PC-3 (cell line): ENCODE measurements at regions not wholly inside any gene's neighbourhood (a gene's known extent, or its start where the extent isn't known, plus 50 kb on each side); places are given as distances from the start of the nearest gene placed in this dataset.

Source experiments
- ATAC-seq: fragments of 200-7000 bp; cut with Tn5 transposase; 2 replicates; pipeline ENCODE4 v1.9.1; 2020; ENCODE audit warnings: mild to moderate bottlenecking, moderate library complexity
- BruUV-seq: library from RNA; stranded (reverse); fragments of 400-500 nt; replicated peaks from 2 replicates; lab custom pipeline; 2021; lab: Mats Ljungman, UMichigan
- CTCF ChIA-PET: fragments of 300-600 bp; sonication (Branson Sonifier 250); formaldehyde crosslinking; loops from one replicate; lab custom pipeline; 2022; ENCODE audit warnings: antibody characterized with exemption; lab: Charles Lee
- POLR2A ChIA-PET: fragments of 300-600 bp; sonication (Branson Sonifier 250); formaldehyde crosslinking; loops from one replicate; lab custom pipeline; 2022; ENCODE audit warnings: antibody characterized with exemption; ENCODE audit not compliant: unreplicated experiment; lab: Charles Lee
- DNase-seq: peaks from one replicate; pipeline ENCODE4 v3.0.0-alpha.2; 2015
- H2AFZ ChIP-seq: fragments of 300-600 bp; sonication (generic); 2 replicates; pipeline ENCODE4 v1.6.0; 2016; ENCODE audit warnings: antibody characterized with exemption, low read length
- H3F3A ChIP-seq: fragments of 300-600 bp; sonication (generic); one replicate; pipeline ENCODE4 v1.6.0; 2017; ENCODE audit warnings: antibody characterized with exemption, low read length, control low read depth, mild to moderate bottlenecking; ENCODE audit not compliant: unreplicated experiment
- H3K27ac ChIP-seq: fragments of 300-600 bp; sonication (generic); 2 replicates; pipeline ENCODE4 v1.5.1; 2016; ENCODE audit warnings: mild to moderate bottlenecking, low read length
- H3K27me3 ChIP-seq: fragments of 300-600 bp; sonication (generic); 2 replicates; pipeline ENCODE4 v1.6.1; 2016; ENCODE audit warnings: low read length, mixed read lengths
- H3K36me3 ChIP-seq: fragments of 300-600 bp; sonication (generic); 2 replicates; pipeline ENCODE4 v1.6.1; 2016; ENCODE audit warnings: low read depth, mixed run types, low read length, mixed read lengths
- H3K4me1 ChIP-seq: fragments of 300-600 bp; sonication (generic); 2 replicates; pipeline ENCODE4 v1.5.1; 2016; ENCODE audit warnings: low read length; ENCODE audit not compliant: insufficient read depth
- H3K4me2 ChIP-seq: fragments of 300-600 bp; sonication (generic); 2 replicates; pipeline ENCODE4 v1.6.0; 2016; ENCODE audit warnings: low read length
- H3K4me3 ChIP-seq: fragments of 300-600 bp; sonication (generic); 2 replicates; pipeline ENCODE4 v1.5.1; 2016; ENCODE audit warnings: mild to moderate bottlenecking, low read length, mixed read lengths
- H3K79me2 ChIP-seq: fragments of 300-600 bp; sonication (generic); 2 replicates; pipeline ENCODE4 v1.6.1; 2017; ENCODE audit warnings: low read length, mixed read lengths
- H3K9ac ChIP-seq: fragments of 300-600 bp; sonication (generic); 2 replicates; pipeline ENCODE4 v1.6.0; 2016; ENCODE audit warnings: mild to moderate bottlenecking, low read length
- H3K9me2 ChIP-seq: fragments of 300-600 bp; sonication (generic); replicated peaks from 2 replicates; pipeline ENCODE4 v1.6.1; 2016; ENCODE audit warnings: mixed run types, low read length, mixed read lengths
- H3K9me3 ChIP-seq: fragments of 300-600 bp; sonication (generic); 2 replicates; pipeline ENCODE4 v1.6.1; 2016; ENCODE audit warnings: low read length, mixed read lengths
- H4K20me1 ChIP-seq: fragments of 300-600 bp; sonication (generic); 2 replicates; pipeline ENCODE4 v1.6.1; 2016; ENCODE audit warnings: low read length, mixed read lengths
- CTCF ChIP-seq: fragments of 300-600 bp; sonication (generic); conservative IDR thresholded peaks from 2 replicates; pipeline ENCODE4 v1.5.1; 2017; ENCODE audit warnings: antibody characterized with exemption, low read depth, mild to moderate bottlenecking, low read length
- EZH2 ChIP-seq: fragments of 300-600 bp; sonication (generic); IDR thresholded peaks from one replicate; pipeline ENCODE4 v1.6.1; 2017; ENCODE audit warnings: antibody characterized with exemption, mild to moderate bottlenecking, low read length; ENCODE audit not compliant: unreplicated experiment
- EZH2phosphoT487 ChIP-seq: fragments of 300-600 bp; sonication (generic); IDR thresholded peaks from 2 replicates; pipeline ENCODE4 v1.6.1; 2018; ENCODE audit warnings: mild to moderate bottlenecking, antibody characterized with exemption, low read length, borderline replicate concordance
- intact Hi-C: fragments of 100-400 bp; cut with micrococcal nuclease; formaldehyde crosslinking; loops from 2 replicates; pipeline ENCODE4 v1.9.0; 2023

GRCh38 chr2:8115456-8115855, 566.4 kb upstream of the ID2 start:
- DNase-seq (no peak), ATAC-seq (no peak)
- Histone ChIP-seq H3K4me3 (no peak overlapping the region), H3K9ac (no peak overlapping the region), H3K27me3 (no peaks in the 10 kb centered on the region), H3K9me3 (no peaks in the 10 kb centered on the region), H3K9me2 (no peaks in the 10 kb centered on the region), H3F3A (no peaks in the 10 kb centered on the region), H3K36me3 (no peaks in the 10 kb centered on the region), H3K4me2 (no peak overlapping the region), H3K4me1 (peaks cover 14% of the 10 kb centered on the region), H3K27ac (no peak overlapping the region), H2AFZ (no peak overlapping the region), H3K79me2 (no peaks in the 10 kb centered on the region), H4K20me1 (no peaks in the 10 kb centered on the region)
- POLR2A ChIA-PET: no interaction called here
- TF ChIP-seq EZH2: no peak
- intact Hi-C loops: no loop called here
- CTCF ChIA-PET: no interaction called here
- BruUV-seq: no TSS peak

GRCh38 chr2:8115966-8116365, 565.9 kb upstream of the ID2 start:
- CTCF ChIA-PET: no interaction called here
- intact Hi-C loops: no loop called here
- Histone ChIP-seq H3K27ac (no peak overlapping the region), H3K4me3 (no peak overlapping the region), H2AFZ (no peak overlapping the region), H3K4me2 (no peak overlapping the region), H4K20me1 (no peaks in the 10 kb centered on the region), H3K36me3 (no peaks in the 10 kb centered on the region), H3K9me3 (no peaks in the 10 kb centered on the region), H3K27me3 (no peaks in the 10 kb centered on the region), H3K9ac (no peak overlapping the region), H3K4me1 (peaks cover 19% of the 10 kb centered on the region), H3F3A (no peaks in the 10 kb centered on the region), H3K79me2 (no peaks in the 10 kb centered on the region), H3K9me2 (no peaks in the 10 kb centered on the region)
- POLR2A ChIA-PET: no interaction called here
- ATAC-seq (no peak), DNase-seq (no peak)
- no peak for TF ChIP-seq EZH2phosphoT487
- no peak for TF ChIP-seq EZH2
- TF ChIP-seq CTCF: no peak
- BruUV-seq: no TSS peak

GRCh38 chr2:8116661-8117060, 565.2 kb upstream of the ID2 start:
- Histone ChIP-seq H3K36me3 (no peaks in the 10 kb centered on the region), H3K27ac (no peak overlapping the region), H3K9me2 (no peaks in the 10 kb centered on the region), H2AFZ (no peak overlapping the region), H3K9ac (no peak overlapping the region), H3F3A (no peaks in the 10 kb centered on the region), H3K9me3 (no peaks in the 10 kb centered on the region), H3K79me2 (no peaks in the 10 kb centered on the region), H3K4me1 (peaks cover 23% of the 10 kb centered on the region), H3K27me3 (no peaks in the 10 kb centered on the region), H3K4me2 (no peak overlapping the region), H4K20me1 (no peaks in the 10 kb centered on the region), H3K4me3 (no peak overlapping the region)
- TF ChIP-seq EZH2phosphoT487: no peak
- no peak for TF ChIP-seq CTCF
- TF ChIP-seq EZH2: no peak
- POLR2A ChIA-PET: no interaction called here
- CTCF ChIA-PET: no interaction called here
- ATAC-seq (no peak), DNase-seq (no peak)
- intact Hi-C loops: no loop called here
- no TSS peak for BruUV-seq
